NT2/D1 (cell line): ENCODE measurements at regions not wholly inside any gene's neighbourhood (a gene's known extent, or its start where the extent isn't known, plus 50 kb on each side); places are given as distances from the start of the nearest gene placed in this dataset.

Experiments
- DNase-seq: peaks from one replicate; pipeline ENCODE4 v3.0.0-alpha.2; 2011; ENCODE audit warnings: low read depth, low spot score
- H3K27me3 ChIP-seq: 2 replicates; pipeline ENCODE4 v1.6.0; 2011; ENCODE audit warnings: mild to moderate bottlenecking; ENCODE audit not compliant: insufficient read length, insufficient read depth
- H3K36me3 ChIP-seq: 2 replicates; pipeline ENCODE4 v1.6.1; 2011; ENCODE audit warnings: mild to moderate bottlenecking, low read length, mixed read lengths; ENCODE audit not compliant: insufficient read depth, insufficient read length
- H3K4me1 ChIP-seq: 2 replicates; pipeline ENCODE4 v1.5.1; 2011; ENCODE audit not compliant: insufficient read depth, insufficient read length
- H3K4me3 ChIP-seq: 2 replicates; pipeline ENCODE4 v1.5.1; 2011; ENCODE audit warnings: low read depth; ENCODE audit not compliant: insufficient read length
- H3K9ac ChIP-seq: 2 replicates; pipeline ENCODE4 v1.6.0; 2011; ENCODE audit warnings: low read depth; ENCODE audit not compliant: insufficient read length
- H3K9me3 ChIP-seq: 2 replicates; pipeline ENCODE4 v1.5.1; 2011; ENCODE audit warnings: mild to moderate bottlenecking, low read length; ENCODE audit not compliant: insufficient read depth
- SUZ12 ChIP-seq: IDR thresholded peaks from 2 replicates; pipeline ENCODE4 v1.6.1; 2011; ENCODE audit not compliant: insufficient read length, insufficient read depth; ENCODE audit errors: extremely low read depth
- YY1 ChIP-seq: IDR thresholded peaks from 2 replicates; pipeline ENCODE4 v1.6.1; 2011; ENCODE audit not compliant: insufficient read length, insufficient read depth
- ZNF274 ChIP-seq: IDR thresholded peaks from 2 replicates; pipeline ENCODE4 v1.6.1; 2011; ENCODE audit warnings: mild to moderate bottlenecking, low read depth, low read length

GRCh38 chr3:73848173-73848906, 223.6 kb upstream of the PDZRN3 start:
- H3K27me3 ChIP-seq, result no peaks in the 10 kb centered on the region
- TF ChIP-seq ZNF274, result no peak
- no peak for TF ChIP-seq SUZ12
- TF ChIP-seq YY1, result no peak
- H3K4me3 ChIP-seq, result no peak overlapping the region
- H3K4me1 ChIP-seq, result no peaks in the 10 kb centered on the region
- H3K9me3 ChIP-seq, result no peaks in the 10 kb centered on the region
- no peak for DNase-seq
- H3K36me3 ChIP-seq, result no peaks in the 10 kb centered on the region
- H3K9ac ChIP-seq, result no peak overlapping the region

DNA sequence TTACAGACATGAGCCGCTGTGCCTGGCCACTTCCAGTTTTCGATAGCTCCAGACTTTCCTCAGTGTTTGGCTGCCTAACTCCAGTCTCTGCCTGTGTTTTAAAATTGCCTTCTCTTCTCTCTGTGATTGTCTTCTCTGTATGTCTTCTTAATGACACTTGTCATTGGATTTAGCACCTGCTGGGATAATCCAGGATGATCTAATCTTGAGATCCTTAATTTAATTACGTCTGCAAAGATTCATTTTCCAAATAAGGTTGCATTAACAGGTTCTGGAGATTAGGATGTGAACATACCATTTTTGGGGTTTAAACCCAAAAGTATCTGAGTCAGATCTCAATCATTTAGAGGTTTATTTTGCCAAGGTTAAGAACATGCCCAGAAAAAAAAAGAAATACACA, 222.2 kb upstream of the PDZRN3 start:
- H3K4me3 ChIP-seq, result no peak overlapping the region
- H3K9ac ChIP-seq, result no peak overlapping the region
- no peak for TF ChIP-seq SUZ12
- TF ChIP-seq YY1, result no peak
- TF ChIP-seq ZNF274, result no peak
- no peaks in the 10 kb centered on the region for H3K4me1 ChIP-seq
- H3K36me3 ChIP-seq, result no peaks in the 10 kb centered on the region
- H3K27me3 ChIP-seq, result no peaks in the 10 kb centered on the region
- DNase-seq, result no peak
- no peaks in the 10 kb centered on the region for H3K9me3 ChIP-seq

DNA sequence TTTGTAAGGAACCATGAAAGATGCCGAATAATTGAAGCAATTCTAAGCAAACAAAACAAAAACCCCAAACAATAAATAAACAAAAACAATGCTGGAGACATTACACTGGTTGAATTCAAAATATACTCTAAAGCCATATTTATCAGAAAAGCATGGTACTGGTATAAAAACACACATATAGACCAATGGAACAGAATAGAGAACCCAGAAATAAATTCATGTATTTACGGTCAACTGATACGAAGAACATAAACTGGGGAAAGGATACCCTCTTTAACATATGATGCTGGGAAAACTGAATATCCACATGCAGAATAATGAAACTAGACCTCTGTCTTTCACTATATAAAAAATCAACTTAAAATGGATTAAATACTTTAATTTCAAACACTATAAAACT, 214.3 kb upstream of the PDZRN3 start:
- no peak for TF ChIP-seq ZNF274
- no peak for TF ChIP-seq YY1
- no peak for TF ChIP-seq SUZ12
- Histone ChIP-seq H3K9ac (no peak overlapping the region), H3K9me3 (peaks cover 23% of the 10 kb centered on the region)

GRCh38 chr3:73835945-73836344, 211.2 kb upstream of the PDZRN3 start:
- H3K36me3 ChIP-seq, result no peaks in the 10 kb centered on the region
- no peaks in the 10 kb centered on the region for H3K4me1 ChIP-seq
- peaks cover 23% of the 10 kb centered on the region for H3K9me3 ChIP-seq
- H3K27me3 ChIP-seq, result no peaks in the 10 kb centered on the region
- DNase-seq, result no peak
- H3K4me3 ChIP-seq, result no peak overlapping the region
- H3K9ac ChIP-seq, result no peak overlapping the region
- TF ChIP-seq YY1, result no peak
- no peak for TF ChIP-seq SUZ12
- no peak for TF ChIP-seq ZNF274

More for the DNA sequence above, 214.3 kb upstream of the PDZRN3 start:
- Histone ChIP-seq H3K36me3 (no peaks in the 10 kb centered on the region), H3K4me3 (no peak overlapping the region), H3K27me3 (no peaks in the 10 kb centered on the region), H3K4me1 (no peaks in the 10 kb centered on the region)
- DNase-seq, result no peak

- H3K4me1 ChIP-seq, result no peaks in the 10 kb centered on the region
- H3K9ac ChIP-seq, result no peak overlapping the region
- no peaks in the 10 kb centered on the region for H3K36me3 ChIP-seq
- DNase-seq, result no peak
- no peaks in the 10 kb centered on the region for H3K27me3 ChIP-seq
- no peak for TF ChIP-seq SUZ12
- no peak for TF ChIP-seq ZNF274
- no peak for TF ChIP-seq YY1
- H3K9me3 ChIP-seq, result peaks cover 23% of the 10 kb centered on the region
- H3K4me3 ChIP-seq, result no peak overlapping the region
Observed at GRCh38 chr3:73832426-73832825, 207.7 kb upstream of the PDZRN3 start.

DNA sequence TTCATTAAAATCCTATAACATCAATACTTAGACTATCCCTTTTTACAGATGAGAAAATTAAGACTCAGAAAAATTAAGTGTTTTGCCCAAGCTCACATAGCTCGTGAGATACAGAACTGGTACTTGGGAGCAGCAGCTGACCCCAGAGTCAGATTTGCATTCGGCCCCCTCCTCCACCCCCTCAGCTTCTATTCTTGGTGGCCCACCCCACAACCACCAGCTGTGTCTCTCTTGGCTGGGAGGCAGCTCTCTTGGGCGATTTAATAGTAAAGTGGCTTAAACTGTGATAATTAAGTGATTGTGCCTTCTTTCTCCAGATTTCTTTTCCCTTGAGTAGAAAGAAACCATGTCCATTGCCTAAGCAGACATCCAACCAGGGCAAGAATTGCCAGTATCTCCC, 203.6 kb upstream of the PDZRN3 start:
- no peaks in the 10 kb centered on the region for H3K36me3 ChIP-seq
- H3K4me1 ChIP-seq, result no peaks in the 10 kb centered on the region
- no peak overlapping the region for H3K4me3 ChIP-seq
- no peak for TF ChIP-seq YY1
- TF ChIP-seq SUZ12, result no peak
- no peak for TF ChIP-seq ZNF274
- H3K27me3 ChIP-seq, result no peaks in the 10 kb centered on the region
- DNase-seq, result no peak
- no peak overlapping the region for H3K9ac ChIP-seq
- no peaks in the 10 kb centered on the region for H3K9me3 ChIP-seq

DNA sequence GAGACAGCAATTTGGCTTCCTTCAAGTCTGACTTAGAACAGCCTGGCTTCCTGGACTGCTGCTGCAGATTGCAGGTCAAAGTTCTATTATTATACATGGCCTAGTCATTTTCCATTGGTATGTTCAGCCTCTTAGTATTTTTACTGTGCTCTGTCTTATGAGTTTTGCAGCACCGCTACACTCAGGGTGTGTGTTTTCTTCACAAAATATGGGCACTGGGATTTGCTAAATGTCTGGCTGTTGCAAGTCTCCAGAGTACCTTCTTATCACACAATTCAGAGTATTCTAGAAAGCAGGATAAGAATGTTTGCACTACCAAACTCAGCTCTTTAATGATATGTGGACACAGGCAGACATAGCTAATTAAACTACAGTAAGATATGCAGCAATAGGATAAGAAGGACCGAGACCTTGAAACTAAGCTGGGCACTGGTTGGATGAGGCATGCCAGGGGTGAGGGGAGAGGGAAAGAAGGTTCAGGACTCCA, 203.0 kb upstream of the PDZRN3 start:
- Histone ChIP-seq H3K27me3 (no peaks in the 10 kb centered on the region), H3K9me3 (no peaks in the 10 kb centered on the region), H3K36me3 (no peaks in the 10 kb centered on the region), H3K4me3 (no peak overlapping the region), H3K4me1 (no peaks in the 10 kb centered on the region), H3K9ac (no peak overlapping the region)
- DNase-seq, result no peak
- TF ChIP-seq YY1 (no peak), ZNF274 (no peak), SUZ12 (no peak)
